H1 (cell line): ENCODE measurements at regions not wholly inside any gene's neighbourhood (a gene's known extent, or its start where the extent isn't known, plus 50 kb on each side); places are given as distances from the start of the nearest gene placed in this dataset.

ENCODE experiments used
- CTCF ChIA-PET: fragments of 300-600 bp; sonication (Branson Sonifier 250); formaldehyde crosslinking; loops from one replicate; lab custom pipeline; 2021; ENCODE audit not compliant: partially characterized antibody; lab: Charles Lee
- POLR2A ChIA-PET: fragments of 300-600 bp; sonication (Branson Sonifier 250); formaldehyde crosslinking; loops from one replicate; lab custom pipeline; 2021; ENCODE audit warnings: inconsistent platforms; ENCODE audit not compliant: partially characterized antibody; lab: Charles Lee
- DNase-seq, 2 experiments: peaks; one replicate each; pipeline versions ENCODE4 v3.0.0 to v3.0.0-alpha.2; 2010 to 2022; ENCODE audit warnings: low spot score in 2 of 2, low read depth in 1 of 2, mixed read lengths in 1 of 2
- FAIRE-seq: peaks from 2 replicates; lab custom pipeline; 2011; peaks lifted over from hg19 to GRCh38; lab: Jason Lieb, UNC
- H2AFZ ChIP-seq: 2 replicates; pipeline ENCODE4 v1.8.1; 2012; ENCODE audit warnings: low read length, inconsistent platforms
- H2AK5ac ChIP-seq: 2 replicates; pipeline ENCODE4 v1.6.1; 2013; ENCODE audit warnings: low read depth, low read length
- H2BK120ac ChIP-seq: replicated peaks from 2 replicates; pipeline ENCODE3; 2013; ENCODE audit warnings: low read depth, low read length, inconsistent platforms
- H2BK12ac ChIP-seq: 2 replicates; pipeline ENCODE4 v1.6.1; 2013; ENCODE audit warnings: low read depth, low read length
- H2BK15ac ChIP-seq: 2 replicates; pipeline ENCODE4 v1.6.1; 2013; ENCODE audit warnings: low read length
- H2BK20ac ChIP-seq: 2 replicates; pipeline ENCODE4 v1.6.1; 2013; ENCODE audit warnings: low read length
- H2BK5ac ChIP-seq: 2 replicates; pipeline ENCODE4 v1.6.1; 2013; ENCODE audit warnings: low read depth, low read length
- H3K14ac ChIP-seq: 2 replicates; pipeline ENCODE4 v1.6.1; 2013; ENCODE audit warnings: inconsistent platforms; ENCODE audit not compliant: insufficient read length
- H3K18ac ChIP-seq: 2 replicates; pipeline ENCODE4 v1.6.1; 2013; ENCODE audit warnings: low read length; ENCODE audit errors: extremely low read depth
- H3K23ac ChIP-seq: 2 replicates; pipeline ENCODE4 v1.6.1; 2013; ENCODE audit warnings: inconsistent platforms; ENCODE audit not compliant: insufficient read length
- H3K23me2 ChIP-seq: 2 replicates; pipeline ENCODE4 v1.6.1; 2013; ENCODE audit warnings: low read depth, low read length
- H3K27ac ChIP-seq: 2 replicates; pipeline ENCODE4 v1.6.1; 2011; ENCODE audit warnings: low read depth, low read length, inconsistent platforms
- H3K27me3 ChIP-seq, 4 experiments: replicated peaks in 1 of 4; 1 replicate in 1 of 4; 2 replicates in 3 of 4; pipeline versions ENCODE4 v1.6.1 to v1.8.1; 2011 to 2013; ENCODE audit warnings: low read length in 3 of 4, mild to moderate bottlenecking in 3 of 4, inconsistent platforms in 2 of 4, mixed read lengths in 2 of 4, moderate library complexity in 1 of 4; ENCODE audit not compliant: control insufficient read depth in 3 of 4, insufficient read depth in 3 of 4; ENCODE audit errors: extremely low read depth in 1 of 4
- H3K36me3 ChIP-seq, 4 experiments: 2 replicates each; pipeline versions ENCODE4 v1.6.1 to v1.8.1; 2011 to 2013; ENCODE audit warnings: mild to moderate bottlenecking in 4 of 4, low read length in 3 of 4, moderate library complexity in 2 of 4, control low read depth in 1 of 4, inconsistent platforms in 1 of 4; ENCODE audit not compliant: insufficient read depth in 4 of 4, control insufficient read depth in 2 of 4
- H3K4ac ChIP-seq: replicated peaks from 2 replicates; pipeline ENCODE3; 2013; ENCODE audit warnings: low read length, low read depth, mixed read lengths, inconsistent platforms; ENCODE audit not compliant: insufficient read length
- H3K4me1 ChIP-seq, 4 experiments: replicated peaks in 1 of 4; 1 replicate in 1 of 4; 2 replicates in 3 of 4; pipeline versions ENCODE4 v1.6.1 to v1.8.1; 2011 to 2013; ENCODE audit warnings: low read length in 3 of 4, inconsistent platforms in 2 of 4, mixed read lengths in 1 of 4; ENCODE audit not compliant: insufficient read depth in 4 of 4, control insufficient read depth in 3 of 4
- H3K4me2 ChIP-seq, 2 experiments: 2 replicates each; pipeline versions ENCODE4 v1.6.1 to v1.8.1; 2011 to 2013; ENCODE audit warnings: low read depth in 2 of 2, low read length in 2 of 2, control low read depth in 1 of 2, inconsistent platforms in 1 of 2, mild to moderate bottlenecking in 1 of 2; ENCODE audit not compliant: insufficient read depth in 1 of 2
- H3K4me3 ChIP-seq, 4 experiments: fragments of 200-600, 300-600 bp in 1 of 4; sonication (generic), shearing (Covaris generic), sonication (Bioruptor Twin) in 1 of 4; 2 replicates each; pipeline versions ENCODE4 v1.5.1 to v1.8.1; 2011 to 2016; ENCODE audit warnings: low read length in 4 of 4, low read depth in 3 of 4, control low read depth in 2 of 4, inconsistent platforms in 2 of 4, mild to moderate bottlenecking in 2 of 4, mixed read lengths in 1 of 4, moderate library complexity in 1 of 4; ENCODE audit not compliant: insufficient read depth in 2 of 4; ENCODE audit errors: extremely low read depth in 1 of 4
- H3K56ac ChIP-seq: replicated peaks from 2 replicates; pipeline ENCODE3; 2013; ENCODE audit warnings: low read depth, mild to moderate bottlenecking, mixed read lengths, low read length, inconsistent platforms; ENCODE audit not compliant: insufficient read length
- H3K79me1 ChIP-seq: 2 replicates; pipeline ENCODE4 v1.6.1; 2013; ENCODE audit warnings: low read depth, low read length, control low read depth
- H3K79me2 ChIP-seq, 2 experiments: 2 replicates each; pipeline versions ENCODE4 v1.6.1 to v1.8.1; 2012 to 2013; ENCODE audit warnings: low read length in 2 of 2, mild to moderate bottlenecking in 2 of 2, inconsistent platforms in 1 of 2; ENCODE audit not compliant: insufficient read depth in 2 of 2, control insufficient read depth in 1 of 2
- H3K9ac ChIP-seq, 4 experiments: replicated peaks in 1 of 4; 1 replicate in 1 of 4; 2 replicates in 3 of 4; pipeline versions ENCODE4 v1.6.1 to v1.8.1; 2011 to 2013; ENCODE audit warnings: low read depth in 3 of 4, low read length in 3 of 4, control low read depth in 2 of 4, mild to moderate bottlenecking in 2 of 4, moderate library complexity in 2 of 4, inconsistent platforms in 1 of 4; ENCODE audit errors: extremely low read depth in 1 of 4
- H3K9me3 ChIP-seq, 2 experiments: 2 replicates each; pipeline versions ENCODE4 v1.6.1 to v1.8.1; 2012 to 2013; ENCODE audit warnings: mild to moderate bottlenecking in 2 of 2, moderate library complexity in 2 of 2, control low read depth in 1 of 2, inconsistent platforms in 1 of 2, low read depth in 1 of 2, low read length in 1 of 2, mixed read lengths in 1 of 2; ENCODE audit not compliant: insufficient read depth in 2 of 2
- H4K20me1 ChIP-seq, 2 experiments: replicated peaks in 1 of 2; 2 replicates each; pipeline versions ENCODE3 to v1.8.1; 2011 to 2013; ENCODE audit warnings: inconsistent platforms in 2 of 2, low read length in 2 of 2, mild to moderate bottlenecking in 1 of 2; ENCODE audit not compliant: insufficient read depth in 2 of 2, control insufficient read depth in 1 of 2
- H4K5ac ChIP-seq: 2 replicates; pipeline ENCODE4 v1.6.1; 2013; ENCODE audit warnings: low read length, low read depth, mixed read lengths, inconsistent platforms; ENCODE audit not compliant: insufficient read length
- H4K8ac ChIP-seq: 2 replicates; pipeline ENCODE4 v1.8.0; 2013; ENCODE audit warnings: mild to moderate bottlenecking, moderate library complexity, low read length, inconsistent platforms; ENCODE audit not compliant: insufficient read depth; ENCODE audit errors: extremely low read depth
- H4K91ac ChIP-seq: replicated peaks from 2 replicates; pipeline ENCODE3; 2013; ENCODE audit warnings: low read length, mixed read lengths, inconsistent platforms; ENCODE audit not compliant: insufficient read length
- EZH2 ChIP-seq: fragments of 200-600 bp; sonication (generic); IDR thresholded peaks from 2 replicates; pipeline ENCODE4 v1.7.1; 2012; ENCODE audit warnings: low read depth, mild to moderate bottlenecking, moderate library complexity, low read length, inconsistent platforms; ENCODE audit not compliant: severe bottlenecking
- GTF2F1 ChIP-seq: IDR thresholded peaks from 2 replicates; pipeline ENCODE4 v1.6.1; 2012; ENCODE audit warnings: low read depth, low read length, improper control_type of control experiment, borderline replicate concordance
- HDAC2 ChIP-seq, 2 experiments: fragments of 300-600 bp in 1 of 2; sonication (generic) in 1 of 2; IDR thresholded peaks; 2 replicates each; pipeline ENCODE4 v1.6.1; 2011 to 2012; ENCODE audit warnings: low read depth in 2 of 2, low read length in 2 of 2, mild to moderate bottlenecking in 2 of 2, moderate library complexity in 2 of 2, borderline replicate concordance in 1 of 2, inconsistent platforms in 1 of 2
- PHF8 ChIP-seq: fragments of 200-600 bp; sonication (generic); conservative IDR thresholded peaks from 2 replicates; pipeline ENCODE4 v1.7.1; 2012; ENCODE audit warnings: low read depth, mild to moderate bottlenecking, inconsistent platforms, low read length, moderate library complexity
- RFX5 ChIP-seq: IDR thresholded peaks from 2 replicates; pipeline ENCODE4 v1.6.1; 2011; ENCODE audit warnings: low read depth, low read length, improper control_type of control experiment, borderline replicate concordance
- SIN3A ChIP-seq, 2 experiments: IDR thresholded peaks in 1 of 2; conservative IDR thresholded peaks in 1 of 2; 2 replicates each; pipeline ENCODE4 v1.6.1; 2011 to 2012; ENCODE audit warnings: low read length in 2 of 2, improper control_type of control experiment in 1 of 2, low read depth in 1 of 2, mild to moderate bottlenecking in 1 of 2
- SP1 ChIP-seq: IDR thresholded peaks from 2 replicates; pipeline ENCODE4 v1.6.1; 2011; ENCODE audit warnings: low read depth, low read length
- WGBS, 2 experiments: shearing (Covaris generic) in 1 of 2; methylation state at CpG; one replicate each; pipeline versions ENCODE4 v1.1.6 to v1.1.7; 2013 to 2015; ENCODE audit warnings: low lambda C conversion rate in 2 of 2, mixed read lengths in 2 of 2, inconsistent platforms in 1 of 2, low coverage in 1 of 2, missing lambda C conversion rate in 1 of 2; ENCODE audit not compliant: insufficient replicate concordance in 2 of 2, insufficient coverage in 1 of 2, insufficient read length in 1 of 2; ENCODE audit errors: extremely low coverage in 1 of 2, missing lambda C conversion rate in 1 of 2; 5-methylcytosine and 5-hydroxymethylcytosine counted together

DNA sequence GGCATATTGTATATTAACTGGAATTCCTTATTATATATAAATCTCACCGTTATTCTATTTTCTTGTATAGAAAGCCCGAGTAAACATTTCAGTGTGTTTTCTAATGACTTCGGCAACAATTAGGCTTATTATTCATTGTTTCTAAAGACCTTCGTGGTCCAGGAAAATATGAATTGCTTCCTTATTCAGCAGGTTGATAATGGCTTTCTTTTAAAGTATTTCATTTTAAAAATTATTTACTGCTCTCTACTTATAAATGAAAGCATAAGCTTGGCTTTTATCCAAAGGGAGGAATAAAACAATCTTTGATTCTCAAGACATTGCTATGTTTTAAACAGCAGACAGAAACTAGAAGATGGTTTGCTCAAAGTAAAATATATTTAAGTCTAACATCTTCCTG is 198.4 kb upstream of the RGS18 start:
- no peak overlapping the region for H2BK15ac ChIP-seq
- H3K9me3 ChIP-seq: no peaks in the 10 kb centered on the region
- H3K14ac ChIP-seq: no peak overlapping the region
- H2BK5ac ChIP-seq: no peak overlapping the region
- H4K20me1 ChIP-seq: no peaks in the 10 kb centered on the region
- DNase-seq: no peak
- H3K4me3 ChIP-seq: no peak overlapping the region
- no peak overlapping the region for H2BK120ac ChIP-seq
- H3K4ac ChIP-seq: no peak overlapping the region
- WGBS, 2 experiments: 99% methylated on average over 4 of the region's 4 CpGs; no CpG with 5 or more reads in 1 of the 2 experiments
- H3K18ac ChIP-seq: no peak overlapping the region
- POLR2A ChIA-PET: no interaction called here
- H3K4me1 ChIP-seq: no peaks in the 10 kb centered on the region
- no peak overlapping the region for H2BK20ac ChIP-seq
- CTCF ChIA-PET: no interaction called here
- H3K9ac ChIP-seq: no peak overlapping the region
- H3K56ac ChIP-seq: no peak overlapping the region
- H2BK12ac ChIP-seq: no peak overlapping the region
- no peak overlapping the region for H4K5ac ChIP-seq
- H3K79me1 ChIP-seq: no peaks in the 10 kb centered on the region
- H4K91ac ChIP-seq: no peak overlapping the region
- H2AK5ac ChIP-seq: no peak overlapping the region
- no peak overlapping the region for H3K27ac ChIP-seq
- H3K79me2 ChIP-seq: no peaks in the 10 kb centered on the region
- no peak overlapping the region for H3K4me2 ChIP-seq
- H4K8ac ChIP-seq: no peak overlapping the region
- no peaks in the 10 kb centered on the region for H3K23me2 ChIP-seq
- FAIRE-seq: no peak
- H2AFZ ChIP-seq: no peak overlapping the region
- no peak overlapping the region for H3K23ac ChIP-seq
- no peaks in the 10 kb centered on the region for H3K27me3 ChIP-seq
- H3K36me3 ChIP-seq: no peaks in the 10 kb centered on the region
- TF ChIP-seq EZH2 (no peak), SIN3A (conservative IDR thresholded peaks at IDR 0.05 in 1 of 2, IDR thresholded peaks at IDR 0.05 in 1 of 2; ENCODE audit: low read depth in 1 of 2, low read length in 2 of 2) (no peak), RFX5 (no peak), HDAC2 (IDR thresholded peaks at IDR 0.05; ENCODE audit: borderline replicate concordance in 1 of 2, low read depth in 2 of 2, low read length in 2 of 2) (no peak), PHF8 (no peak), SP1 (no peak), GTF2F1 (no peak)
